ENCODE measurements at regions not wholly inside any gene's neighbourhood (a gene's known extent, or its start where the extent isn't known, plus 50 kb on each side); places are given as distances from the start of the nearest gene placed in this dataset.
"Not testable (repeated sequence)": the region's sequence is repeated elsewhere in the genome, so short reads cannot be mapped to it uniquely, and the experiment has no call there.

DNA sequence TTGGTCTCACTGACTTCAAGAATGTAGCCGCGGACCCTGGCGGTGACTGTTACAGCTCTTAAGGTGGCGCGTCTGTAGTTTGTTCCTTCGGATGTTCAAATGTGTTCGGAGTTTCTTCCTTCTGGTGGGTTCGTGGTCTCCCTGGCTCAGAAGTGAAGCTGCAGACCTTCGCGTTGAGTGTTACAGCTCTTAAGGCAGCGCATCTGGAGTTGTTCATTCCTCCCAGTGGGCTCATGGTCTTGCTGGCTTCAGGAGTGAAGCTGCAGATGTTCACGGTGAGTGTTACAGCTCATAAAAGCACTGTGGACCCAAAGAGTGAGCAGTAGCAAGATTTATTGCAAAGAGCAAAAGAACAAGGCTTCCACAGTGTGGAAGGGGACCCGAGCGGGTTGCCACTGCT is 2067.0 kb upstream of the CDH6 start:
- DNase-seq: not testable (repeated sequence)

DNA sequence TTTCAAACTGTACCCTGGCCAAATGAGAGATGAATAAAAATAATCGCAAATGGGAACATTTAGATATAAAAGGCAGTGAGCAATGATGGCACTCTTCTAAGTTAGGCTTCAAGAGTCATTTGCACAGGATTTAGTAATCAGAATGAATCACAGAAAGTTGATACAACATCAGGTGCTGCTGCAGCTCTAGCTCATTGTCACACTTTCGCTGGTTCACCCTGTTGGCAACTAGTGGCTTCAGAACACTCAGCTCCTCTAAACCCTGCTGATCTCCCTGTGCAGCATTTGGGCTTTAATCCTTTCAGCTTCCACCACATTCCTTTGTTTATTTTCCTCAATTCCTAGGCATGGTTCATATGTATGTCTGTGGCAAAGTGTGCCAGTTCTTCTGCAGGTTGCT is 2071.2 kb upstream of the CDH6 start:
- no peak for DNase-seq

DNA sequence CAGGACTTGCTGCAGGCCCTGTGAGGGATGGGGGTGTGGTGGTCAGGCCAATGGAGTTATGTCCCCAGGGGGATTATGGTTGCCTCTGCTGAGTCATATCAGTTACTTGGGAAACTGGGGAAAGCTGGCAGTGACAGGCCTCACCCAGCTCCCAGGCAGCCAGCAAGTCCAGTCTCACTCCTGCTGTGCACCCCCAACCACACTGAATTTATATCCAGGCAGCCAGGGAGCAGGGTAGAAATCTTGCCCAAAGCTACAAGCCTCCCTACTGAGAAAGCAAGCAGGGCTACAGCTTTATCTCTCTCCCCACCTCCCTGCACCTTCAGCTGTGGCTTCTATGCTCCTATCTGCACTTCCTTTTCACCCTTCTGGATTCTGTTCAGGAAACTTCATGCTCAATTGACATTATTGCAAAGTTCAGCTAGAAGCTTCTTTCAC is 2076.0 kb upstream of the CDH9 start:
- DNase-seq: no peak

DNA sequence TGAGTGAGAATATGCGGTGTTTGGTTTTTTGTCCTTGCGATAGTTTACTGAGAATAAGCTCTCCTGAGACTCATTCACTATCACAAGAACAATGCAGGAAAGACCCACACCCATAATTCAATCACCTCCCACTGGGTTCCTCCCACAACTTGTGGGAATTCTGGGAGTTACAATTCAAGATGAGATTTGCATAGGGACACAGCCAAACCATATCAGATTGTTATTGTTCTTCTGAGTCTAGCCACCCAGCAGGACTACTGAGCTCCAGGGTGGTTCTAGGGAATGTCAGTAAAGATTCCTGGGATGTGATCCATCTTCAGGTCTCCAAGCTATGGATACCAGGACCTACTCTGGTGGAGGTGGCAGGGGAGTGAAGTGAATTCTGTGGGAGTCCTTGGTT is 2075.1 kb upstream of the CDH9 start:
- no peak for DNase-seq

DNA sequence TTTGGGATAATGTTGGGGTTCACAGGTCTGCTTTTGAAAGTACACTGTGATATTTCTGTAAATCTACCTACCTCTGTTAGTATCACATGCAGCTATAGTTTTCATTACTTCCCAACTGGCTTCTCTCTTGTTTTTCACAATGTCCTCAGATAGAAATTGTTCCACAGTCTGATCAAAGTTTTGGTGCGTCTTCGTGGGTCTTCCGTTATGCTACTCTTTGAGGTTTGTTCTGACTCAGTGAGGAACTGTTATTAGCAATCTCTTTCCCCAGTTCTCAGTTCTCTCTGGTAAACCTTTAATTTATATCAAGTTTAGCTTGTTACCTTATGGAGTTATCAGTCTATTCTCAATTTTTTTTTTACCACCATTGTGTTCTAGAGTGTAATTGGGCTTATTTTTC is 2061.2 kb upstream of the CDH9 start:
- no peak for DNase-seq

DNA sequence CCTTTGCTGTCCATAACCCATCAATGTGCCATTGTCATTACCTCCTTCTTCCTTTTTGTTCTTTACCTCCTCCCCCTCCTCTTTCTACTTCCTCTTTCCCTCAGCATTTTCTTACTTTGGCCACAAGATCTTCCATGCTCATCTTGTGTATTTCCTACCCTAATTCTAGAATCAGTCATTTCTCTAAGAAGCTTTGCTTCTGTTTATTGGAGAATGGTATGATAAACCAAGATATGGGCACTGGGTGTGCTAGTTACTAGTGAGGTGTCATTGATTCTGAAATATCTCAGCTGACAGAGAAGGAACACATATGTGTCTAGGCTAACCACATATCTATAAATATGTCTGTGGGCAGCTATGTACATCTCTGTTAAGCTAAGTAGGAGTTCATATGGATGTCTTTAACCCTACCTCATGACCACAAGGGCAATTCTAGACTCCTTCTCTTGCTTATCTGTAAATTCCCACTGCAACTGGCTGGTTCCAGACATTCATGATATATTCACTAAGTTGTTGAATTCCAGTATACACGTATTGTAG is 2051.3 kb upstream of the CDH9 start:
- no peak for DNase-seq

DNA sequence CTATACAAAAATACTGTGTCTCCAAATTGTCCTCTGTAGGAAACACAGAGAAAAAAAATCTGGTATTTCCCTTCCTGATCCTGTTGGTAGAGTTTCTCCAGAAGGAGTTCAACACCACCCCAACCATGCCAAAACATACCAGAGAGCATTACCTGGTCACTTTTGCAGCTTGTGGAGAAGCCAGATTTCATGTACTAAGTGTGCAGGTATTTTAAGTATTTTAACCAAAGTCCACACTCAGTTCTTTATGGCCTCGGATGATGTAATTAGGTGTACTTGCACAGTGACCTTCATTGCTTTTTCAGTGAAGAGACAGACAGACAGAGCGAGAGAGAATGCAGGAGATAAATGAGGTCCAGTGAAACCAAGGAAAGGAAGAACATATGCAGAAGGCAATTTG is 2046.8 kb upstream of the CDH9 start:
- DNase-seq: no peak

DNA sequence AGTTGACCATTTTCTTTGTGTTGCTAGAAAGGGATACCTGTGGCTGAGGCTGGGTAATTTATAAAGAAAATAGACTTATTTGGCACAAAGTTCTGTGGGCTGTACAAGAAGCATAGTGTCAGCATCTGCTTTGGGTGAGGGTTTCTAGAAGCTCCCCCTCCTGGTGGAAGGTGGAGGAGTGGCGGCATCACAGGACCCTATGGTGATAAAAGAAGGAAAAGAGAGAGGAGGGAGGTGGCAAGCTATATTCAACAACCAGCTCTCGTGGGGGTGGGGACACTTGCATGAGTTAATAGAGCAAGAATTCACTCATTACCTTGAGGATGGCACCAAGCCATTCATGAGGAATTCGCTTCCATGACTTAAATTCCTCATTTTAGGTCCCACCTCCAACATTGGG is 2041.4 kb upstream of the CDH9 start:
- DNase-seq: no peak

DNA sequence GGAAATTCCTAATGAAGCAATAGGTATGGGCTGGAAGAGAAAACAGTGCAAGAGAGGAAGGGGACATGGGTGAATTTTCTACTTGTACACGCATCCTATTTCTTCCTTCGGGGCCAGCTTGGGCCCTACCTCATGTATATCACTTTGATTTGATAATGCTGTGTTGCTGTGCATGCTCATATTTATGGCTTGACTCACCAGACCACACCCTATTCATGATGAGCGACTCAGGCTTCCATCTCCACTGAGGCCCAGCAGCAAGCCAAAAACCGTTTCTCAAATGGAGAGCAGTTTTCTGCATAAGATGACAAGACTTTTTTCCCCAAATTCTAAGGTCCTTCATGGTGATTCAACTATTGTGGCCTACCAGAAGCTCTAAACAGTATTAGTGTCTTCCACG is 2039.1 kb upstream of the CDH9 start:
- DNase-seq: no peak

DNA sequence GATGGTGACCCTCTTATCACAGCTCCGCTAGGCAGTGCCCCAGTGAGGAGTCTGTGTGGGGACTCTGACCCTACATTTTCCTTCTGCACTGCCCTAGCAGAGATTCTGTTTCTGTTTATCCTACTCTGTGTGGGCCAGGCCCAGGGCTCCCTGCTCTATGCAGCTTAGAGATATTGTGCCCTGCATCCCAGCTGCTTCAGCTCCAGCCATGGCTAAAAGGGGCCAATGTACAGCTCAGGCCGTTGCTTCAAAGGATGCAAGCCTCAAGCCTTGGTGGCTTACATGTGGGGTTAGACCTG is 2030.7 kb upstream of the CDH9 start:
- no peak for DNase-seq

DNA sequence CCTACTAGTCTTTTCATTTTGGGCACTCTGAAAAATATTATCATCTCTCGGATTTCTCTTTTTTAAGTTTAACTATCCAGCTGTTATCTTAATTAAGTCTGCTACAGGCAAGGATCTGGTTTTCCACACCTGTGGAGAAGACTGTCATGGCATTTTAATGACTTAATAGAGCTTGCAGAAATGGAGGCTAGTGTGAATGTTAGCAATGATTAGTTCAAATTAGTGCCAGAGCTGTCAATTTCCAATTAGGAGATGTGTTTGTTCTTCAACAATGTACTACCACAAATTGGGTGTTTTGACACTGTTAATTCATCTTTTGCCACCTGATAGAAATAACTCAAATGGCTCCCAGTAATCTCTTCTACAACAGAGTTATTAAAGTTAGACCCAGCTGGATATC is 2023.0 kb upstream of the CDH9 start:
- no peak for DNase-seq

DNA sequence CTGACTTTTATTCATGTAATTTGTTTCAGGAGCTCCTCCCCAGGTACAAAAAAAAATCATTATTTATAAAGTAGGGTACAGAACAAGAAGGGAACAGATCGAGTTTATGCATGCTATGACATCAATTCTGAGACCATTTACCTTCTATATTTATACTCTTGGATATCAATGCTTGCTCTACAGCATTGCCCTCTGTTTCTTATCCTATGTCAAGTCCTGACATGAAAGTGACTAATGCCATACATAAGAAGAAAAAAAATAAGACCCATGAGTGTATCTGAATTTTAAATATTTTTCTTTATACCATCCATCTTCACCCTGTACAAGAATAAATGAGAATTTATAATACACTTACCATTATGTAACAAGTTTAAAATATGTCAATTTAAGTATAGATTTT is 2016.3 kb upstream of the CDH9 start:
- no peak for DNase-seq

DNA sequence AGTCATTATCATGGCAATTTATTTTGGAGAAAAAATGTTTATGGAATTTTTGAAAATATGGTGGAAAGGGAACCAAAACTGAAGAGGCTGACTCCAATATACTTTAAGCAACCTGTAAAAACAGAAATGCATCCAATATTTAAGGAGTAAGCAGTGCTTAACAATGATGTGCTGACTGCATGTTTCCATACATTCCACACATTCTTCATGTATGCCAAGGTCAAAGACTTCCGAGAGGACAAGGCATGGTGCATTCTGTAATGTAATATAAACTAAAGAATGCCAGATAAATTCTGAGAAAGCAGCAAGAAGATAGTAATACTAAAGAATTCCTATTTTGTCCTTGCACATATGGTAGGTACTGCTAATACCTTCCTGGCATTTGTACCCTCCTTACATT is 2015.9 kb upstream of the CDH9 start:
- DNase-seq: no peak

DNA sequence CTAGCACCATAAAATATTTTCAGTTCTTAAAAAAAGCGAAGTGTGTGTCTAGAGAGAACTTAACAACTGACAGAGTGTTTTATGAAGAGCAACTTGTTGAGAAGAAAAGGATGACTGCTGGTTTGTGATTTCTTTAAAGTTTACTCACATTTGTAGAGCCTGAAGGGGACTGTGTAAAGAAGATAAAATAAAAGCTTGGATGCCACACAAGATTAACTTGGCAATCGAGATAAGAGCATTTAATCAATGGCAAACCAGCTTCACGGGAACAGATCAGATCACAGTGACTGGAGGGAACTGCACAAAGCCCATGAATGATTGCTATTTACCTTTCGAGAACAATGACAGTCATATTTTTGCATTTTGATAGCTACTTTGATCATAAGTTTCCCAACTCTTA is 2013.1 kb upstream of the CDH9 start:
- DNase-seq: no peak

DNA sequence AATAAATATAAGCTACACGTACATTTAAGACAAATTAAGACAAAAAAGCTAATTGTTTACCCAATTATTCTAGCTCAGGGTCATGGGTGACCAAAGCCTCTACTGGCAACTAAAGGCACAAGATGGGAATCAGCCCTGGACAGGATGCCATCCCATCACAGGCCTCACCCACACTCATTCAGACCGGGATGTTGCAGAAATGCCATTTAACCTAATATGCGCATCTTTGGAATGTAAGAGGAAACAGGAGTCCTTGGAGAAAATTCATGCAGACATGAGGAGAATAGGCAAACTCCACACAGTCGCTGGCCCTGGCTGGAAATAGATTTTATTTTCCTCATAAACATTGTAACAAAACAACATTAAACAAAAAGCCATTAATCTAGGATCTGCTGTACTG is 2003.8 kb upstream of the CDH9 start:
- DNase-seq: no peak

DNA sequence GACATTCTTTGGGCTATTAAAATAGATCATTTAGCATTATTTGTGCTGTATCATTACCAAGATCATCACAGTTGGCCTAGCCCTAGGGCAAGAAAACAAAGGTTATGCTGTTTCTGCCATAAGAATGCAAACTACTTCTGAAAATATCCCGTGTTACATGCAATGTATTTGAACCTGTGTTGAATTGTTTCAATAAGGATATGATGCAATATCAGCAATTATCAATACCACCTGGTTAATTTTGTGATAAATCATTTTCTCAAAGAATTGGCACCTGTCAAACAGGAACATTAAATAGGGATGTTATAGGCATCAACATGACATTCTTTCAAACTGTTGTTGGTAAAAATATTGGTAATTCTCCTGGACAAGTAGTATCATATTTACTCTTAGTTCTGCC is 2002.0 kb upstream of the CDH9 start:
- DNase-seq: no peak

DNA sequence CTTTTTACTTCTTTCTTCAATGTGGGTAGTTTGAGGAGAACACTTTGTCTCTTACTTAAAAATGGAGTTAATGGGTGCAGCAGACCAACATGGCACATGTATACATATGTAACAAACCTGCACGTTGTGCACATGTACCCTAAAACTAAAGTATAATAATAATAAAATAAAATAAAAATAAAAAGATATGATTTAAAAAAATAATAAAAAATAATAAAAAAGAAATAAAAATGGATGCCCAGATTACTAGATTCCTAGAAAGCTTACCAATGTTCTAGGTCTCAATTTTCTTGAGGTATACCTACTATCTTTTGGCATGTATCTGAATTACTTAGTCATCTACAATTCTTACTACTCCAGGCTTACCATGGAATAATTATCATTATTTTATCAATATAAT is 2001.6 kb upstream of the CDH9 start:
- DNase-seq: no peak

DNA sequence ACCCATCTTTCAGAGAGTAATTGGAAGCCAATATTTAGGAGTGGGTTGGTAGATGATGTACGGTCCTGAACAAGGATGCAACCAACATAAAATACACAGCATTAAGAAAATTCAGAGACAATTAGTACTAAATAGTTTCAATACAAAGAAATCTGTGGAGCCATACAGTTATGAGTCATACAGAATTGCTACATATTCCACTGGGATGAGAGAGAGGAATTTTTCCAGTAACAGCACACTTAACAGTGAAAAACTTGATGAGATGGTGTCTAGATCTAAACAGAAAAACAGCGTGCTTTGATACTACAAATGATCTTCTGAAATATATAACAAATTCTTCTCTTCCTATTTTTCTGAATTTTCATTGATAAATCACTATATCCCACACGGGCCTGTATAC is 1999.3 kb upstream of the CDH9 start:
- peak; percentile 17 for DNase-seq

DNA sequence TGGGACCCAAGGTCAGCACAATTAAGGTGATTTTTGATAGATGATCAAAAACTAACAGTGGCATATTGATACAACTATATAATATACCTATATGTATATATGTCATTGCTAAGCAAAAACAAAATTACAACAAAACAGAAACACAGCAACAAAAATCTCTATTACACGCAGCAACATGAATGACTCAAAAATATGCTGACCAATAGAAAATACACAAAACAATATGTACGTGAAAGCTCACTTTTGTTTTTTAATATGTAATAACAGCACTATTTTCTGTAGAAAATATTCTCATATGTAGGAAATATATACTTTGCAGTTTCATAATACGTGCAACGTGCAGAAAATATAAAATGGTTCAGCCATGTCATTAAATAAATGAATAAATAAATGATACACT is 1985.7 kb upstream of the CDH9 start:
- DNase-seq: no peak

DNA sequence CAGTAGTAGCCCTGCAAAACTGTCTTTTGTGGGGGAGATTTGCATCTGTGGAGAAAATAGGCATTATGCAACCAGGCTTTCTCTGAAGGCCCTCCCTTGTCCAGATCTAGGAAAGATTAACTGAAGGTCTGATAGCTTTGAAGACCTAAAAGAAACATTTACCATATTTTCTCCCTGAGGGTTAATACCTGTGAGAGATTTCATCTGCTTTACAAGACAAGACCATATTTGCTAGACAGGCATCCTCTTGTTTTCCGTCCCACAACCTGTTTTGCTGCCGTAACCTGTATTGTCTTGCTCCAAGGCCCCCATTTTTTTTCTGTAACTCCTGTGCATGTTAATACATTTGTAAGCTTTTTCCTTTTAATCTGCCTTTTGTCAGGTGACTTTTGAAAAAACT is 1985.2 kb upstream of the CDH9 start:
- DNase-seq: no peak

DNA sequence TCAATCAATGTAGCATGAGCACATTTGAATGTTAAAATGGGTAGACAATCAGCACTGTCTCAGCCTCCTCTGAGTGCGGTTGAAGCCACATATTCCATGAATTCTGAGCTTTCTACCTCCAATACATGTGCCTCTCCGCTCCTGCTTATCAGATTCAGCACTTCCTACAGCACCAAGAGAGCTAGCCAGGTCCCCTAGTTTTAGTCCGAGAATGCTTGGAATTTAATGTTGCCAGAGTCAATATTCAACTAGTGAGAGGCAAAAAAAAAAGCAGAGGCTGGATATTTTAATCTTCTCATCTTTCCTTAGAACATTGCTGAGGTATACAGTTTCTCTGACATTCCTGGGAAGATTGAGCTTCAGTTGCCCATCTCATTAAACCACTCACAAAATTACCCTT is 1979.1 kb upstream of the CDH9 start:
- DNase-seq: no peak

DNA sequence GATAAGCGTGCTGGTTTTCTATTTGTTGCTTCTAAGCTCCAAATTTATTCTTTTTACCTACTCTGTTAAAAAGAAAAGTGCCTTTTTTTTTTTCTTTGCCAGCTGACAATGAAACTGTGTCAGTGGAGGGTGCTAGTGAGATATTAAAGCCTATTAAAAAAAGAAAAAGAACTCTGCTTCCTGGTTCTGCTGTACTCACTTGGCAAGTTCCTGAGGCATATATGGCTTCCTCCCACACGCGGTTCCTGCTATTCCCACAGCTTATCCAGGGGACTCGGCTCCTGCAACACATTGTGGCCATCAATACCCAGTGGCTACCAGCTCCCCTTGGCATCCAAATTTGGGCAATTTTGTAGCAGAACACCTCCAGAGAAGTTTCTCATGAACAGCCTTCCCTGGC is 1977.7 kb upstream of the CDH9 start:
- DNase-seq: no peak

DNA sequence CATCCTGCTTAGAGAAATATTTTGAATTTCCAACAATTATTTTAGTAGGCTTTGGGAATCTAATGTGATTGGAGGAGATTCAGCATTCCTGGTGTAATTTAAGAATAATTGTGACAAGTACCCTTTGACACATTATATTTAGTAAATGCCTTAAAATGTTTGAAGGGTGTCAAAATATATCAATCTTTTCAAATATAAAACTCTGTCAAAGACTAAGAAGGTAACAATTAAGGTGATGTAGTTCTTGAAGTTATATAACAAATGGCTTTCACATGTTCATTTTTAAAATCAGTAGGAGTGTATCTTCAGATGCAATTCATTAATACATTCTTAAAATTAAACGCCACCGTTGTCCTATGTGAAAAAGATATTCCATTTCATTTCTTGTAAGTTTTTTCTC is 1977.1 kb upstream of the CDH9 start:
- no peak for DNase-seq

DNA sequence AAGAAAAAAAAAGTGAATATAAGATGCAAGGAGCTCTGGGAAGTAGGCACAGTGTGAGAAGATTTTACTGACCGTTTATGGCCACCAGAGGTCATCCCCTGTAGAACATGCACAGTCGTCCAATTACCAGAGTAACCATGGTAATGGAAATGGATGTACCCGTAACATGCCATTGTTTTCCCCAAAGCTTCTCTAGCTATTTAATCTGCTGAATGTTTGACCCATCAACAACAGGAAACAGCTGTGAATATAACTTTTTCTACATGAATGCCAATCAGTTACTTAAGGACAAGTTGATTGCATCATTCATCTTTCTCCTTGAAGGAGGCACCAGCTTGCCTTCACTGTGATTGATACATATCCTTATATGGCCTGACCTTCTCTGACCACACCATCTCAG is 1967.0 kb upstream of the CDH9 start:
- DNase-seq: no peak

DNA sequence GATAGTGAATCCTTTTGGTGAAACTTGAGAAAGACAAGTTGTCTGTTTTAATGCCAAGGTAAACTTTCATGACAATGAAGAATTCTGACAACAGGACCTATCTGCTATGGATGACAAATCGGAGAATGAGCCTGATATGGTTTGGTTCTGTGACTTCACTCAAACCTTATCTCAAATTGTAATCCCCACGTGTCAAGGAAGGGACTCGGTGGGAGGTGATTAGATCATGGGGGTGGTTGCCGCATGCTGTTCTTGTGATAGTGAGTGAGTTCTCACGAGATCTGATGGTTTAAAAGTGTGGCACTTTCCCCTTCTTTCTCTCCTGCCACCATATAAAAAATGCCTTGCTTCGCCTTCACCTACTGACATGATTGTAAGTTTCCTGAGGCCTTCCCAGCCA is 1964.1 kb upstream of the CDH9 start:
- DNase-seq: no peak

DNA sequence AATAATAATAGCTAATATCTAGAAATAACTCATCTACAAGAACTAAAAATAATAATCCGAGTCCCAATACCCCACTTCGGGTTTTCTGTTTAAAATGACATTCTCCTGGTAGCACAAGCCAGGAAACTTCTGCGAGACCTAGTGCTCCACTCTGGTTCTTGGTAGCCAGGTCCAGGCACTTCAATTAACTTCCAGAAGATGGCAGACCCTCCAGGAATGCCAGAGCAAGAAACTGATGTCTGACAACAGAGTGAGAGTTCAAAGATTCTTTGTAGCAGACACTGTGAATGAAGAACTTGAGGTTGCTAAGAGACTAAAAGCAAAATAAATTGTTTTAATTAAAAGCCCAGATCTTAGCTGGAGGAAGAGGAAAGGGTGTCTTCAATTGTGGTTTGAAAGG is 1963.3 kb upstream of the CDH9 start:
- DNase-seq: no peak

Measured in fibroblast of upper back skin (primary cell).